ENCODE measurements at regions not wholly inside any gene's neighbourhood (a gene's known extent, or its start where the extent isn't known, plus 50 kb on each side); places are given as distances from the start of the nearest gene placed in this dataset.

DNA sequence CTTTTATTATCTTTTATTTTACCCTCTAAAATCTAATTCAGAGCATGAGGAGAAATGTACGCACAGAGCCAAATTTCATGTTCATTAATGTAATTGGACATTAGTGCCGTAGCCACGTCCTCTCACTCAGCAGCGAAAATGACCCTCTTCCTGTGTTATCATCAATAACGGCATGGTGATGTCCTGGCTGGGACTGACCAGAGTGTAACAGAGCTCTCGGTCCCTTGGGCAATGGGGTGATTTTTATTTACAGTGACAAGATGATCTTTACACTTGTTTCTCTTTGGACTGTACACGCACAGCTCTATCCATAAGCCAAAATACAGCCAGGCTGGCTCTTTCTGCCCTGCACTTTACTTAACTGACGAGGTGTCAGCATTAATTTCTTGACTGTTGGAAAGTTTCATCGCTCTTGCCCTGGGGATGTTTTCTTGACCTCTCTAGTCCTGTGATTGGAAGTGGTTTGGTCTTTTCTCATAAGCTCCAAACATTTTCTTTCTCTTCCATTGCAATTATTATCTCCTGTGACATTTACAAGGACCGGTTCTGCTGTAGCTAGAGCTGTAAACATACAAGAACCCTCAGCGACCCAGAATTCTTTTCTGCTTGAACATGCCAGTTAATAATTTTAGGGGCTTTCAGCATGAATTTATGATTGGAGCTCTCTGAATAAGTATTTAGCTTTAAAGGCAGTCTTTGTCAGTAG, 308.0 kb upstream of the PIK3C3 start:
- CTCF ChIA-PET: interaction anchor here (1.2 to 1.9 kb wide), 2 partner anchors 20 to 38 kb away, joined by 3 to 5 read pairs; no protein-coding TSS in a partner anchor
- Histone ChIP-seq H3K27me3 (ENCODE audit: control insufficient read depth in 2 of 2, insufficient read depth in 2 of 2, low read length in 2 of 2) (peaks cover 0 to 3% of the 10 kb centered on the region in 2 experiments), H3K4me2 (ENCODE audit: insufficient read depth, low read length) (no peak overlapping the region), H4K20me1 (replicated peaks; ENCODE audit: control insufficient read depth, extremely low read depth, insufficient read depth, low read length) (no peaks in the 10 kb centered on the region), H3K27ac (ENCODE audit: insufficient read depth, low read depth, low read length) (no peak overlapping the region), H3K4me1 (ENCODE audit: control insufficient read depth, extremely low read depth, insufficient read depth, low read length) (no peaks in the 10 kb centered on the region), H3K9ac (replicated peaks; ENCODE audit: extremely low read depth, insufficient read depth, low read length) (no peak overlapping the region), H3K36me3 (ENCODE audit: control insufficient read depth in 2 of 2, extremely low read depth in 1 of 2, insufficient read depth in 2 of 2, low read length in 2 of 2) (no peaks in the 10 kb centered on the region), H2AFZ (ENCODE audit: low read depth, low read length) (no peak overlapping the region), H3K79me2 (ENCODE audit: control insufficient read depth, insufficient read depth, low read length) (no peaks in the 10 kb centered on the region), H3K9me3 (replicated peaks; ENCODE audit: control insufficient read depth, insufficient read depth, low read length) (no peaks in the 10 kb centered on the region), H3K9me1 (replicated peaks; ENCODE audit: control insufficient read depth, extremely low read depth, insufficient read depth, low read length) (no peaks in the 10 kb centered on the region), H3K4me3 (replicated peaks in 1 of 3; ENCODE audit: insufficient read depth in 1 of 3, low read depth in 1 of 3, low read length in 3 of 3) (no peak overlapping the region)
- dilution Hi-C loops (cut with MboI; ENCODE audit: extremely low pct_ligation_motif_present, low sequenced_read_pairs): no loop called here
- intact Hi-C loops (cut with micrococcal nuclease): no loop called here
- no TSS peak for BruUV-seq (replicated peaks)
- FAIRE-seq (no peak), DNase-seq (ENCODE audit: low read depth, low spot score) (no peak)
- TF ChIP-seq, protein P1, sequence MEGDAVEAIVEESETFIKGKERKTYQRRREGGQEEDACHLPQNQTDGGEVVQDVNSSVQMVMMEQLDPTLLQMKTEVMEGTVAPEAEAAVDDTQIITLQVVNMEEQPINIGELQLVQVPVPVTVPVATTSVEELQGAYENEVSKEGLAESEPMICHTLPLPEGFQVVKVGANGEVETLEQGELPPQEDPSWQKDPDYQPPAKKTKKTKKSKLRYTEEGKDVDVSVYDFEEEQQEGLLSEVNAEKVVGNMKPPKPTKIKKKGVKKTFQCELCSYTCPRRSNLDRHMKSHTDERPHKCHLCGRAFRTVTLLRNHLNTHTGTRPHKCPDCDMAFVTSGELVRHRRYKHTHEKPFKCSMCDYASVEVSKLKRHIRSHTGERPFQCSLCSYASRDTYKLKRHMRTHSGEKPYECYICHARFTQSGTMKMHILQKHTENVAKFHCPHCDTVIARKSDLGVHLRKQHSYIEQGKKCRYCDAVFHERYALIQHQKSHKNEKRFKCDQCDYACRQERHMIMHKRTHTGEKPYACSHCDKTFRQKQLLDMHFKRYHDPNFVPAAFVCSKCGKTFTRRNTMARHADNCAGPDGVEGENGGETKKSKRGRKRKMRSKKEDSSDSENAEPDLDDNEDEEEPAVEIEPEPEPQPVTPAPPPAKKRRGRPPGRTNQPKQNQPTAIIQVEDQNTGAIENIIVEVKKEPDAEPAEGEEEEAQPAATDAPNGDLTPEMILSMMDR (IDR thresholded peaks at IDR 0.05; ENCODE audit: extremely low read depth in 1 of 2, insufficient read depth in 1 of 2, low read depth in 1 of 2, low read length in 2 of 2): no peak
- no peak for TF ChIP-seq POLR2A (IDR thresholded peaks at IDR 0.05; ENCODE audit: low read depth, low read length)
- no peak for TF ChIP-seq JUN (IDR thresholded peaks at IDR 0.05; ENCODE audit: borderline replicate concordance, insufficient read depth, insufficient read length, low read depth)
- no peak for TF ChIP-seq GATA2 (IDR thresholded peaks at IDR 0.05; ENCODE audit: insufficient read depth, insufficient read length, low read depth, low read length)
- no peak for TF ChIP-seq POLR2AphosphoS5 (IDR thresholded peaks at IDR 0.05; ENCODE audit: insufficient read depth, low read depth, low read length)
- TF ChIP-seq, protein P2, sequence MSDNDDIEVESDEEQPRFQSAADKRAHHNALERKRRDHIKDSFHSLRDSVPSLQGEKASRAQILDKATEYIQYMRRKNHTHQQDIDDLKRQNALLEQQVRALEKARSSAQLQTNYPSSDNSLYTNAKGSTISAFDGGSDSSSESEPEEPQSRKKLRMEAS (IDR thresholded peaks at IDR 0.05; ENCODE audit: insufficient read depth, insufficient read length): no peak
- no peak for TF ChIP-seq EZH2 (IDR thresholded peaks at IDR 0.05; ENCODE audit: borderline replicate concordance, low read depth, low read length, severe bottlenecking)
- TF ChIP-seq FOS (IDR thresholded peaks at IDR 0.05; ENCODE audit: borderline replicate concordance, insufficient read depth, low read length): no peak
- POLR2A ChIA-PET: no interaction called here

Data from endothelial cell of umbilical vein (primary cell).